ENCODE measurements at regions not wholly inside any gene's neighbourhood (a gene's known extent, or its start where the extent isn't known, plus 50 kb on each side); places are given as distances from the start of the nearest gene placed in this dataset.

- H3K27me3 Mint-ChIP-seq (ENCODE audit: low read depth): no peaks in the 10 kb centered on the region
- no peaks in the 10 kb centered on the region for H3K23me2 ChIP-seq (ENCODE audit: insufficient read length, low read depth, low read length, poor library complexity, severe bottlenecking)
- no peaks in the 10 kb centered on the region for H3K4me1 ChIP-seq (ENCODE audit: insufficient read depth, low read length)
Measured at GRCh38 chr7:88522771-88523293, 216.1 kb upstream of the STEAP4 start.

More at GRCh38 chr7:88522771-88523293, 216.1 kb upstream of the STEAP4 start:
- no peak overlapping the region for H3T11ph ChIP-seq (ENCODE audit: low read length)
- H2BK5ac ChIP-seq (ENCODE audit: insufficient read length, low read length): no peak overlapping the region
- Mint-ChIP-seq H3K4me3 (no peak overlapping the region), H3K4me1 (peaks cover 0 to 2% of the 10 kb centered on the region in 2 experiments; a peak in 2 of 4 replicates), H3K27ac (no peak overlapping the region; a peak in 1 of 7 replicates), H3K9me3 (peaks cover 0 to 3% of the 10 kb centered on the region in 2 experiments; a peak in 3 of 5 replicates), H3K36me3 (ENCODE audit: insufficient read depth in 1 of 3, low read depth in 3 of 3) (peaks cover 0 to 5% (median 2%) of the 10 kb centered on the region in 3 experiments; a peak in 1 of 7 replicates)
- H2BK120ac ChIP-seq (ENCODE audit: low read depth, low read length, poor library complexity, severe bottlenecking): no peak overlapping the region
- no peaks in the 10 kb centered on the region for H3K9me3 ChIP-seq (ENCODE audit: control insufficient read depth, low read depth, low read length)
- H2AFZ ChIP-seq (ENCODE audit: low read length): no peak overlapping the region
- H2AK5ac ChIP-seq (ENCODE audit: insufficient read length, low read length): no peak overlapping the region
- no peak overlapping the region for H2BK12ac ChIP-seq (ENCODE audit: insufficient read length, low read depth, low read length)
- no peak overlapping the region for H2BK15ac ChIP-seq (ENCODE audit: low read depth, low read length)
- no peak overlapping the region for H3K14ac ChIP-seq (ENCODE audit: insufficient read depth, low read length)
- no peak overlapping the region for H3K27ac ChIP-seq (ENCODE audit: insufficient read length, low read depth, low read length)
- no peak overlapping the region for H3K4ac ChIP-seq (ENCODE audit: low read depth, low read length)
- no peak overlapping the region for H4K91ac ChIP-seq (ENCODE audit: insufficient read length, low read depth, low read length)
- no peak for DNase-seq
- no peak overlapping the region for H3K4me2 ChIP-seq (ENCODE audit: insufficient read depth, insufficient read length, low read length)
- H2BK20ac ChIP-seq (ENCODE audit: low read depth, low read length, poor library complexity, severe bottlenecking): no peak overlapping the region
- H4K20me1 ChIP-seq (ENCODE audit: control insufficient read depth, insufficient read depth, insufficient read length): no peaks in the 10 kb centered on the region
- no peak overlapping the region for H3K23ac ChIP-seq (ENCODE audit: insufficient read length, low read depth, low read length)
- no peaks in the 10 kb centered on the region for H3K79me1 ChIP-seq (ENCODE audit: insufficient read depth, low read depth, low read length, poor library complexity, severe bottlenecking)
- H3K79me2 ChIP-seq (ENCODE audit: insufficient read depth, low read length): no peaks in the 10 kb centered on the region
- no peaks in the 10 kb centered on the region for H3K27me3 ChIP-seq (ENCODE audit: insufficient read depth, low read length)
- H4K5ac ChIP-seq (ENCODE audit: insufficient read length, low read depth, low read length): no peak overlapping the region
- H3K56ac ChIP-seq (ENCODE audit: insufficient read length, low read depth, low read length): no peak overlapping the region
- WGBS (ENCODE audit: extremely low coverage, insufficient read length, low lambda C conversion rate): no CpG with 5 or more reads among the region's 2 CpGs
- TF ChIP-seq CTCF (conservative IDR thresholded peaks at IDR 0.05): no peak
- H3K18ac ChIP-seq (ENCODE audit: insufficient read length, low read depth, low read length): no peak overlapping the region
- H4K8ac ChIP-seq (replicated peaks; ENCODE audit: insufficient read length, low read depth, low read length): no peak overlapping the region
- H3K9ac ChIP-seq (ENCODE audit: extremely low read depth, insufficient read length, low read length): no peak overlapping the region
